Body of pancreas (tissue), 4 donors: ENCODE measurements at regions not wholly inside any gene's neighbourhood (a gene's known extent, or its start where the extent isn't known, plus 50 kb on each side); places are given as distances from the start of the nearest gene placed in this dataset.

Experiments
- ATAC-seq: fragments of 150-250 bp; one replicate; pipeline ENCODE4 v1.9.1; 2016
- DNase-seq, 4 donors: peaks; one replicate each; pipeline ENCODE4 v3.0.0-alpha.2; 2019
- H3K27ac ChIP-seq, 4 donors: fragments of 200-600 bp; sonication (generic); 1 replicate in 3 of 4; 2 replicates in 1 of 4; pipeline versions ENCODE4 v1.5.1 to v1.6.1; 2016 to 2019; ENCODE audit warnings: mild to moderate bottlenecking in 1 of 4, mixed read lengths in 1 of 4, moderate library complexity in 1 of 4
- H3K27me3 ChIP-seq, 2 donors: fragments of 200-600 bp; sonication (generic); one replicate each; pipeline ENCODE4 v1.6.0; 2016; ENCODE audit warnings: mild to moderate bottlenecking in 1 of 2
- H3K36me3 ChIP-seq, 2 donors: fragments of 200-600 bp; sonication (generic); replicated peaks in 1 of 2; 2 replicates each; pipeline ENCODE4 v1.5.1; 2016; ENCODE audit warnings: low read depth in 2 of 2; ENCODE audit not compliant: insufficient read depth in 1 of 2
- H3K4me1 ChIP-seq: fragments of 200-600 bp; sonication (generic); one replicate; pipeline ENCODE4 v1.6.0; 2016
- H3K4me3 ChIP-seq, 2 donors: fragments of 200-600 bp; sonication (generic); 1 replicate in 1 of 2; 2 replicates in 1 of 2; pipeline ENCODE4 v1.5.1; 2016 to 2019
- H3K9me3 ChIP-seq, 3 donors: fragments of 200-600 bp; sonication (generic); 1 replicate in 2 of 3; 2 replicates in 1 of 3; pipeline ENCODE4 v1.5.1; 2016
- CTCF ChIP-seq, 7 experiments: fragments of 450-650 bp in 4 of 7; fragments of 200-600 bp in 3 of 7; sonication (generic) in 3 of 7; IDR thresholded peaks; one replicate each; pipeline ENCODE4 v1.5.1; 2016 to 2019; ENCODE audit warnings: antibody characterized with exemption in 7 of 7
- POLR2A ChIP-seq, 3 donors: fragments of 450-650 bp; IDR thresholded peaks; one replicate each; pipeline ENCODE4 v1.6.1; 2016; ENCODE audit warnings: antibody characterized with exemption in 3 of 3, mild to moderate bottlenecking in 2 of 3
- WGBS, 2 donors: methylation state at CpG; one replicate each; pipeline ENCODE4 v1.1.5; 2017; 5-methylcytosine and 5-hydroxymethylcytosine counted together
- intact Hi-C: fragments of 100-400 bp; cut with DNase I; formaldehyde crosslinking; loops from one replicate; pipeline ENCODE4 v1.15.1; 2023

- H3K27ac ChIP-seq, result no peak overlapping the region
- H3K4me1 ChIP-seq, result no peaks in the 10 kb centered on the region
- H3K9me3 ChIP-seq, result no peaks in the 10 kb centered on the region
- TF ChIP-seq CTCF (IDR thresholded peaks at IDR 0.05) (no peak), POLR2A (IDR thresholded peaks at IDR 0.05) (no peak)
- H3K36me3 ChIP-seq, result no peaks in the 10 kb centered on the region
- no peak overlapping the region for H3K4me3 ChIP-seq
- no peaks in the 10 kb centered on the region for H3K27me3 ChIP-seq
- 75 to 76% methylated on average over 3 of the region's 3 CpGs for WGBS, 2 donors
- DNase-seq, result no peak
- intact Hi-C loops, result no loop called here
- ATAC-seq, result no peak
Observed at GRCh38 chr4:13268703-13269102, 215.4 kb downstream of the RAB28 start.

- no peak for TF ChIP-seq POLR2A (IDR thresholded peaks at IDR 0.05)
- TF ChIP-seq CTCF (IDR thresholded peaks at IDR 0.05), result no peak
- intact Hi-C loops, result no loop called here
Observed at GRCh38 chr4:13268165-13268564, 216.0 kb downstream of the RAB28 start.

GRCh38 chr4:13267091-13267490 lies 217.0 kb downstream of the RAB28 start:
- DNase-seq, result no peak
- 63 to 65% methylated on average over 2 of the region's 2 CpGs for WGBS, 2 donors
- intact Hi-C loops, result no loop called here

More at GRCh38 chr4:13268165-13268564, 216.0 kb downstream of the RAB28 start:
- no peak for ATAC-seq
- Histone ChIP-seq H3K4me3 (no peak overlapping the region), H3K27me3 (no peaks in the 10 kb centered on the region), H3K27ac (no peak overlapping the region), H3K9me3 (no peaks in the 10 kb centered on the region), H3K36me3 (no peaks in the 10 kb centered on the region), H3K4me1 (no peaks in the 10 kb centered on the region)
- no peak for DNase-seq
- 79 to 80% methylated on average over 4 of the region's 4 CpGs for WGBS, 2 donors

GRCh38 chr4:13266687-13267086 lies 217.5 kb downstream of the RAB28 start:
- H3K4me3 ChIP-seq, result no peak overlapping the region
- H3K36me3 ChIP-seq, result no peaks in the 10 kb centered on the region
- TF ChIP-seq CTCF (IDR thresholded peaks at IDR 0.05) (no peak), POLR2A (IDR thresholded peaks at IDR 0.05) (no peak)
- ATAC-seq (no peak), DNase-seq (no peak)
- no peaks in the 10 kb centered on the region for H3K27me3 ChIP-seq
- H3K9me3 ChIP-seq, result no peaks in the 10 kb centered on the region
- H3K27ac ChIP-seq, result no peak overlapping the region
- 66 to 75% methylated on average over 3 of the region's 3 CpGs for WGBS, 2 donors
- intact Hi-C loops, result no loop called here
- H3K4me1 ChIP-seq, result no peaks in the 10 kb centered on the region

More at GRCh38 chr4:13267091-13267490, 217.0 kb downstream of the RAB28 start:
- H3K27ac ChIP-seq, result no peak overlapping the region
- H3K27me3 ChIP-seq, result no peaks in the 10 kb centered on the region
- H3K4me1 ChIP-seq, result no peaks in the 10 kb centered on the region
- H3K9me3 ChIP-seq, result no peaks in the 10 kb centered on the region
- no peak overlapping the region for H3K4me3 ChIP-seq
- H3K36me3 ChIP-seq, result no peaks in the 10 kb centered on the region
- no peak for TF ChIP-seq POLR2A (IDR thresholded peaks at IDR 0.05)
- TF ChIP-seq CTCF (IDR thresholded peaks at IDR 0.05), result no peak
- ATAC-seq, result no peak

- TF ChIP-seq POLR2A (IDR thresholded peaks at IDR 0.05) (no peak), CTCF (IDR thresholded peaks at IDR 0.05) (no peak)
- no peaks in the 10 kb centered on the region for H3K4me1 ChIP-seq
- H3K27me3 ChIP-seq, result no peaks in the 10 kb centered on the region
- no peak overlapping the region for H3K27ac ChIP-seq
- intact Hi-C loops, result no loop called here
- ATAC-seq (no peak), DNase-seq (no peak)
- 87 to 92% methylated on average over 4 of the region's 4 CpGs for WGBS, 2 donors
- no peak overlapping the region for H3K4me3 ChIP-seq
- no peaks in the 10 kb centered on the region for H3K36me3 ChIP-seq
- no peaks in the 10 kb centered on the region for H3K9me3 ChIP-seq
Observed at GRCh38 chr4:13263967-13264525, 220.1 kb downstream of the RAB28 start.
